Endothelial cell of umbilical vein (primary cell): ENCODE measurements at regions not wholly inside any gene's neighbourhood (a gene's known extent, or its start where the extent isn't known, plus 50 kb on each side); places are given as distances from the start of the nearest gene placed in this dataset.

Experiments
- BruUV-seq: library from RNA; stranded (reverse); fragments of 400-500 nt; replicated peaks from 2 replicates; lab custom pipeline; 2021; lab: Mats Ljungman, UMichigan
- CTCF ChIA-PET: fragments of 300-600, 350-600 bp; sonication (Branson Sonifier 250); formaldehyde crosslinking; loops from one replicate; lab custom pipeline; 2021; ENCODE audit warnings: antibody characterized with exemption, inconsistent platforms; lab: Charles Lee
- POLR2A ChIA-PET: fragments of 300-600, 350-600 bp; sonication (Branson Sonifier 250); formaldehyde crosslinking; loops from one replicate; lab custom pipeline; 2021; ENCODE audit warnings: antibody characterized with exemption, inconsistent platforms; lab: Charles Lee
- DNase-seq: peaks from one replicate; pipeline ENCODE4 v3.0.0-alpha.2; 2011; ENCODE audit warnings: low read depth, low spot score
- FAIRE-seq: peaks from 2 replicates; lab custom pipeline; 2011; peaks lifted over from hg19 to GRCh38; lab: Jason Lieb, UNC
- H2AFZ ChIP-seq: 2 replicates; pipeline ENCODE4 v1.6.0; 2012; ENCODE audit warnings: low read depth, low read length, control low read depth, inconsistent platforms
- H3K27ac ChIP-seq: 2 replicates; pipeline ENCODE4 v1.5.1; 2011; ENCODE audit warnings: low read depth, mild to moderate bottlenecking, control low read depth, low read length, moderate library complexity; ENCODE audit not compliant: insufficient read depth
- H3K27me3 ChIP-seq, 2 experiments: 2 replicates each; pipeline versions ENCODE4 v1.6.0 to v1.6.1; 2011; ENCODE audit warnings: low read length in 2 of 2, mixed read lengths in 1 of 2; ENCODE audit not compliant: control insufficient read depth in 2 of 2, insufficient read depth in 2 of 2
- H3K36me3 ChIP-seq, 2 experiments: 2 replicates in 1 of 2; 3 replicates in 1 of 2; pipeline ENCODE4 v1.5.1; 2011; ENCODE audit warnings: low read length in 2 of 2, mild to moderate bottlenecking in 1 of 2, moderate library complexity in 1 of 2; ENCODE audit not compliant: control insufficient read depth in 2 of 2, insufficient read depth in 2 of 2; ENCODE audit errors: extremely low read depth in 1 of 2
- H3K4me1 ChIP-seq: 3 replicates; pipeline ENCODE4 v1.5.1; 2011; ENCODE audit warnings: mild to moderate bottlenecking, low read length; ENCODE audit not compliant: control insufficient read depth, insufficient read depth; ENCODE audit errors: extremely low read depth
- H3K4me2 ChIP-seq: 2 replicates; pipeline ENCODE4 v1.6.1; 2011; ENCODE audit warnings: low read length, control low read depth, mixed read lengths; ENCODE audit not compliant: insufficient read depth
- H3K4me3 ChIP-seq, 3 experiments: fragments of 200-600 bp in 1 of 3; sonication (generic), shearing (Covaris generic) in 1 of 3; replicated peaks in 1 of 3; 2 replicates each; pipeline ENCODE4 v1.5.1; 2011 to 2016; ENCODE audit warnings: control low read depth in 3 of 3, low read length in 3 of 3, mild to moderate bottlenecking in 2 of 3, inconsistent platforms in 1 of 3, low read depth in 1 of 3, moderate library complexity in 1 of 3; ENCODE audit not compliant: insufficient read depth in 1 of 3
- H3K79me2 ChIP-seq: 2 replicates; pipeline ENCODE4 v1.6.0; 2012; ENCODE audit warnings: low read length, inconsistent platforms; ENCODE audit not compliant: control insufficient read depth, insufficient read depth
- H3K9ac ChIP-seq: replicated peaks from 2 replicates; pipeline ENCODE3; 2011; ENCODE audit warnings: low read length, control low read depth; ENCODE audit not compliant: insufficient read depth; ENCODE audit errors: extremely low read depth
- H3K9me1 ChIP-seq: replicated peaks from 3 replicates; pipeline ENCODE4 v1.6.0; 2011; ENCODE audit warnings: mild to moderate bottlenecking, low read length; ENCODE audit not compliant: control insufficient read depth, insufficient read depth; ENCODE audit errors: extremely low read depth
- H3K9me3 ChIP-seq: replicated peaks from 2 replicates; pipeline ENCODE4 v1.5.1; 2012; ENCODE audit warnings: low read length, inconsistent platforms; ENCODE audit not compliant: control insufficient read depth, insufficient read depth
- H4K20me1 ChIP-seq: replicated peaks from 2 replicates; pipeline ENCODE3; 2011; ENCODE audit warnings: mild to moderate bottlenecking, low read length; ENCODE audit not compliant: control insufficient read depth, insufficient read depth; ENCODE audit errors: extremely low read depth
- EZH2 ChIP-seq: IDR thresholded peaks from 2 replicates; pipeline ENCODE4 v1.6.1; 2012; ENCODE audit warnings: borderline replicate concordance, low read depth, mild to moderate bottlenecking, moderate library complexity, low read length, inconsistent platforms; ENCODE audit not compliant: severe bottlenecking
- FOS ChIP-seq: IDR thresholded peaks from 2 replicates; pipeline ENCODE4 v1.6.1; 2011; ENCODE audit warnings: mild to moderate bottlenecking, low read length, moderate library complexity, borderline replicate concordance; ENCODE audit not compliant: insufficient read depth
- GATA2 ChIP-seq: IDR thresholded peaks from 2 replicates; pipeline ENCODE4 v1.7.0; 2011; ENCODE audit warnings: low read depth, mild to moderate bottlenecking, moderate library complexity, mixed read lengths, low read length; ENCODE audit not compliant: insufficient read length, insufficient read depth
- JUN ChIP-seq: IDR thresholded peaks from 2 replicates; pipeline ENCODE4 v1.6.1; 2011; ENCODE audit warnings: borderline replicate concordance, low read depth; ENCODE audit not compliant: insufficient read length, insufficient read depth
- MYC ChIP-seq: IDR thresholded peaks from one replicate; pipeline ENCODE4 v1.6.1; 2011; ENCODE audit warnings: mild to moderate bottlenecking, low read depth, low read length
- POLR2A ChIP-seq: IDR thresholded peaks from 2 replicates; pipeline ENCODE4 v1.6.1; 2012; ENCODE audit warnings: low read depth, mild to moderate bottlenecking, control low read depth, low read length
- POLR2AphosphoS5 ChIP-seq: IDR thresholded peaks from 2 replicates; pipeline ENCODE4 v1.6.1; 2012; ENCODE audit warnings: low read depth, mild to moderate bottlenecking, control low read depth, low read length, moderate library complexity; ENCODE audit not compliant: insufficient read depth
- dilution Hi-C: fragments of 300-500 bp; cut with MboI; formaldehyde crosslinking; loops from one replicate; pipeline ENCODE4 v1.15.0; 2019; ENCODE audit warnings: low sequenced_read_pairs; ENCODE audit not compliant: extremely low pct_ligation_motif_present
- intact Hi-C: fragments of 100-400 bp; cut with micrococcal nuclease; formaldehyde crosslinking; loops from one replicate; pipeline ENCODE4 v1.10.0; 2022
- TF ChIP-seq, protein P1 (sequence below), 2 donors: IDR thresholded peaks; 1 replicate in 1 of 2; 2 replicates in 1 of 2; pipeline ENCODE4 v1.5.1; 2011; ENCODE audit warnings: low read length in 2 of 2, mild to moderate bottlenecking in 2 of 2, moderate library complexity in 2 of 2, control low read depth in 1 of 2, inconsistent platforms in 1 of 2, low read depth in 1 of 2; ENCODE audit not compliant: insufficient read depth in 1 of 2; ENCODE audit errors: extremely low read depth in 1 of 2
- TF ChIP-seq, protein P2 (sequence below): IDR thresholded peaks from 2 replicates; pipeline ENCODE4 v1.6.1; 2011; ENCODE audit not compliant: insufficient read depth, insufficient read length

- POLR2A ChIA-PET, result no interaction called here
- CTCF ChIA-PET, result no interaction called here
- Histone ChIP-seq H3K9ac (no peak overlapping the region), H3K36me3 (no peaks in the 10 kb centered on the region), H3K4me2 (no peak overlapping the region), H3K4me1 (no peaks in the 10 kb centered on the region), H3K79me2 (no peaks in the 10 kb centered on the region), H3K9me3 (no peaks in the 10 kb centered on the region), H3K27ac (no peak overlapping the region), H4K20me1 (no peaks in the 10 kb centered on the region), H3K4me3 (no peak overlapping the region), H3K27me3 (no peaks in the 10 kb centered on the region), H3K9me1 (no peaks in the 10 kb centered on the region), H2AFZ (no peak overlapping the region)
- no peak for TF ChIP-seq EZH2
- no peak for TF ChIP-seq MYC
- no peak for DNase-seq
- no TSS peak for BruUV-seq
- dilution Hi-C loops, result no loop called here
- intact Hi-C loops, result no loop called here
- FAIRE-seq, result no peak
These were observed 117.3 kb downstream of the TTC32 start for GRCh38 chr2:19784456-19784855.

- dilution Hi-C loops (no loop called here), intact Hi-C loops (no loop called here)
- Histone ChIP-seq H3K4me3 (no peak overlapping the region), H4K20me1 (no peaks in the 10 kb centered on the region), H3K27me3 (no peaks in the 10 kb centered on the region), H3K4me2 (no peak overlapping the region), H3K9ac (no peak overlapping the region), H3K9me3 (no peaks in the 10 kb centered on the region), H3K9me1 (no peaks in the 10 kb centered on the region), H3K36me3 (no peaks in the 10 kb centered on the region), H3K27ac (no peak overlapping the region), H2AFZ (no peak overlapping the region), H3K79me2 (no peaks in the 10 kb centered on the region), H3K4me1 (no peaks in the 10 kb centered on the region)
- CTCF ChIA-PET, result no interaction called here
- FAIRE-seq (no peak), DNase-seq (no peak)
- no TSS peak for BruUV-seq
- POLR2A ChIA-PET, result no interaction called here
- TF ChIP-seq, protein P1, sequence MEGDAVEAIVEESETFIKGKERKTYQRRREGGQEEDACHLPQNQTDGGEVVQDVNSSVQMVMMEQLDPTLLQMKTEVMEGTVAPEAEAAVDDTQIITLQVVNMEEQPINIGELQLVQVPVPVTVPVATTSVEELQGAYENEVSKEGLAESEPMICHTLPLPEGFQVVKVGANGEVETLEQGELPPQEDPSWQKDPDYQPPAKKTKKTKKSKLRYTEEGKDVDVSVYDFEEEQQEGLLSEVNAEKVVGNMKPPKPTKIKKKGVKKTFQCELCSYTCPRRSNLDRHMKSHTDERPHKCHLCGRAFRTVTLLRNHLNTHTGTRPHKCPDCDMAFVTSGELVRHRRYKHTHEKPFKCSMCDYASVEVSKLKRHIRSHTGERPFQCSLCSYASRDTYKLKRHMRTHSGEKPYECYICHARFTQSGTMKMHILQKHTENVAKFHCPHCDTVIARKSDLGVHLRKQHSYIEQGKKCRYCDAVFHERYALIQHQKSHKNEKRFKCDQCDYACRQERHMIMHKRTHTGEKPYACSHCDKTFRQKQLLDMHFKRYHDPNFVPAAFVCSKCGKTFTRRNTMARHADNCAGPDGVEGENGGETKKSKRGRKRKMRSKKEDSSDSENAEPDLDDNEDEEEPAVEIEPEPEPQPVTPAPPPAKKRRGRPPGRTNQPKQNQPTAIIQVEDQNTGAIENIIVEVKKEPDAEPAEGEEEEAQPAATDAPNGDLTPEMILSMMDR (IDR thresholded peaks at IDR 0.05; ENCODE audit: extremely low read depth in 1 of 2, insufficient read depth in 1 of 2, low read depth in 1 of 2, low read length in 2 of 2), result no peak
- TF ChIP-seq GATA2 (no peak), JUN (no peak), POLR2AphosphoS5 (no peak), FOS (no peak), EZH2 (no peak), MYC (no peak), POLR2A (no peak)
- TF ChIP-seq, protein P2, sequence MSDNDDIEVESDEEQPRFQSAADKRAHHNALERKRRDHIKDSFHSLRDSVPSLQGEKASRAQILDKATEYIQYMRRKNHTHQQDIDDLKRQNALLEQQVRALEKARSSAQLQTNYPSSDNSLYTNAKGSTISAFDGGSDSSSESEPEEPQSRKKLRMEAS, result no peak
These were observed 117.8 kb downstream of the TTC32 start for GRCh38 chr2:19783935-19784334.
